ENCODE measurements at regions not wholly inside any gene's neighbourhood (a gene's known extent, or its start where the extent isn't known, plus 50 kb on each side); places are given as distances from the start of the nearest gene placed in this dataset.

DNA sequence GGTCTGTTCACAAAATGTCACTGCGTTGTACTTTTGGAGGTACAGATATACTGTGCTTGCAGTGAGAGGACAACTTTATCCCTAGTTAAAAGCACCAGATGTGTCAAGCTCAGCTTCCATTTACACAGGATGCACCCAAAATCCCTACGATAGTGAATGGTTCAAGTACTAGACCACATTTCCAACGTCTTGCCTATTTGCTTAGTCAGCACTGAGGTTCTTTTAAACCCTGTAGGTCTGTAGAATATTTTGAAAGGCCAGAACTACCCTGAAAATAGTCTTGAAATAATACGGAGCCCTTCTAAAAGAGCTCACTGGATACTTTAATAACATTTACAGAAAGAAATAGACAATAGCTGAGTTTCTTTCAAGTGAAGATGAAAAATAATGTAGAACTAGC is 466.1 kb downstream of the FUT8 start:
- H3K9ac ChIP-seq (ENCODE audit: low read length): no peak overlapping the region
- H3K4me3 ChIP-seq (ENCODE audit: low read length): no peak overlapping the region
- no peaks in the 10 kb centered on the region for H3K27me3 ChIP-seq (replicated peaks; ENCODE audit: control insufficient read depth, insufficient read depth, low read length)
- no peaks in the 10 kb centered on the region for H3K36me3 ChIP-seq (ENCODE audit: control insufficient read depth, insufficient read depth, low read length, severe bottlenecking)
- H3K4me1 ChIP-seq (ENCODE audit: control insufficient read depth, insufficient read depth, low read length): peaks cover 10% of the 10 kb centered on the region
- no peak for DNase-seq (ENCODE audit: low read depth)
- H3K9me3 ChIP-seq (ENCODE audit: control insufficient read depth, low read length): no peaks in the 10 kb centered on the region

DNA sequence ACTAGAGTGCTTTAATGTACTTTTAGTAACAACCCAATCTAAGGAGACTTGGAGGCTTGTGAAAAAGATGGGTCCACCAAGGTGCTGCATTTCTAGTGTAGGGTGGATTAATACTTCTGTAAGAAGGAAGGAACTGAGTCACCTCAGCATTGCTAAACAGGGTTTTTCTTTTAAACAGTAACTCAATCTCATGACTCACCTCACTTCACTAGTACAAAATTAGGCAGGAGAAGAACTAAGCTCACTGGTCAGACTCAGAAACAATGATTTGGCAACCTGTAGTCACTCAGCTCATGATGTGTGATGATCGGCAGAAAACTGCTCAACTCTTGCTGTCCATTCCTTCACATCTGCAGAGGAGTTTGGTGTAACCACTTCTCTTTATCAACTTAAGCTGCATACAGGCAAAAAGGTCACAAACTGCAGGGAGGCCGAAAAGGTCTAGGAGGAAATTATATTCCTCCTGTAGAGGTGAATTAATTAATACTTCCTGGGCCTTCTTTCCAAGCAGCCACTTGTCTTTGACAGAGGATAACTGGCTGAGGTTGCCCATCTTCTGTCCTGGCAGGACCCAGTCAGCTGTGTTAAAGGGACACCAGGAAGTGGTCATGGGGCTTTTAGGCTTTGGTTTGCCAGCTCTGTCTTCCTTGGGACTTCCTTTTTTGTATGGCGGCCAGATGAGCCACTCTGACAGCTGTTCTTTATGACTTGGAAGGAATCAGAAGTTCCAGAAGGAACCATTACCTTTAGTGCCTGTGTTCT is 466.9 kb downstream of the FUT8 start:
- H3K9ac ChIP-seq (ENCODE audit: low read length): no peak overlapping the region
- H3K4me1 ChIP-seq (ENCODE audit: control insufficient read depth, insufficient read depth, low read length): peaks cover 10% of the 10 kb centered on the region
- no peak overlapping the region for H3K4me3 ChIP-seq (ENCODE audit: low read length)
- no peaks in the 10 kb centered on the region for H3K36me3 ChIP-seq (ENCODE audit: control insufficient read depth, insufficient read depth, low read length, severe bottlenecking)
- H3K27me3 ChIP-seq (replicated peaks; ENCODE audit: control insufficient read depth, insufficient read depth, low read length): no peaks in the 10 kb centered on the region
- peak; percentile 15 for DNase-seq (ENCODE audit: low read depth)
- H3K9me3 ChIP-seq (ENCODE audit: control insufficient read depth, low read length): no peaks in the 10 kb centered on the region

DNA sequence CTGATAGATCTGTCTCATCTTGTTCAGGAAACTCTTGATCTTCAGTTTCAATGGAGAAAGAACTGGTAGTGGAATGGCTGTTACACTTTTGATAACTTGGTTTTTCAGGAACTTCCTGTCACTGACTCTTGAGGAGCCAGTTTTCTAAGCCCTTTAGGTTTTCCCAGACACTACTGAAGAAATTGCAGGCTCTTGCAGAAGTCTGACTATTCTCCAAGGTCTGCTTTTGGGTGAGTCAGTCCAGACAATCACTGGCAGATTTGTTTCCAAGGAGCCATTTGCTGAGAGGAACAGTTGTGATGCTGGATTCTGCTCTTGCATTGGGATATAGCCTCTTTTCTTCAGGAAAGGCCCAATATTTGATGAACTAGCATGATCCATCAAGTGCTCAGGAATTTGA is 468.0 kb downstream of the FUT8 start:
- Histone ChIP-seq H3K9me3 (ENCODE audit: control insufficient read depth, low read length) (no peaks in the 10 kb centered on the region), H3K36me3 (ENCODE audit: control insufficient read depth, insufficient read depth, low read length, severe bottlenecking) (no peaks in the 10 kb centered on the region), H3K27me3 (replicated peaks; ENCODE audit: control insufficient read depth, insufficient read depth, low read length) (no peaks in the 10 kb centered on the region), H3K4me1 (ENCODE audit: control insufficient read depth, insufficient read depth, low read length) (peaks cover 10% of the 10 kb centered on the region), H3K4me3 (ENCODE audit: low read length) (no peak overlapping the region), H3K9ac (ENCODE audit: low read length) (no peak overlapping the region)
- no peak for DNase-seq (ENCODE audit: low read depth)

DNA sequence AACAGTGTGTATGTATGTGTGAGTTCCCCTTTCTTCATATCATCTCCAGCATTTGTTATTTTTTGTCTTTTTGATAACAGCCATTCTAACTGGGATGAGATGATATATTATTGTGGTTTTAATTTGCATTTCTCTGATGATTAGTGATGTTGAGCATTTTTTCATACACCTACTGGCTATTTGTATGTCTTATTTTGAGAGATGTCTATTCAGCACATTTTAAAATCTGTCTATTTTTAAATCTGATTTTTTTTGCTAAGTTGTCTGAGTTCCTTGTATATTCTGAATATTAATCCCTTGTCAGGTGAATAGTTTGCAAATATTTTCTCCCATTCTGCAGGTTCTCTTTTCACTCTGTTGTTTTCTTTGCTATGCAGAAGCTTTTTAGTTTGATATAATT is 469.1 kb downstream of the FUT8 start:
- Histone ChIP-seq H3K36me3 (ENCODE audit: control insufficient read depth, insufficient read depth, low read length, severe bottlenecking) (no peaks in the 10 kb centered on the region), H3K4me1 (ENCODE audit: control insufficient read depth, insufficient read depth, low read length) (peaks cover 10% of the 10 kb centered on the region), H3K27me3 (replicated peaks; ENCODE audit: control insufficient read depth, insufficient read depth, low read length) (no peaks in the 10 kb centered on the region), H3K9me3 (ENCODE audit: control insufficient read depth, low read length) (no peaks in the 10 kb centered on the region), H3K9ac (ENCODE audit: low read length) (no peak overlapping the region), H3K4me3 (ENCODE audit: low read length) (no peak overlapping the region)
- DNase-seq (ENCODE audit: low read depth): no peak

DNA sequence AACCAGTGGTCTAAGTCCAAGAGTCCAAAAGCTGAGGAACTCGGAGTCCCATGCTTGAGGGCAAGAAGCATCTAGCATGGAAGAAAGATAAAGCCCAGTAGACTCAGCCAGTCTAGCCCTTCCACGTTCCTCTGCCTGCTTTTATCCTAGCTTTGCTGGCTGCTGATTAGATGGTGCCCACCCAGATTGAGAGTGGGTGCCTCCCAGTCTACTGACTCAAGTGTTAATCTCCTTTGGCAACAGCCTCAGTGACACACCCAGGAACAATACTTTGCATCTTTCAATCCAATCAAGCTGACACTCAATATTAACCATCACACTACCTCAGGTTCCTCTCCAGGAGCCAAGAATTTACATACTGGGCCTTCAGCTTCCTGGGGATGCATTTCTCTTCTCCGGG is 476.1 kb downstream of the FUT8 start:
- Histone ChIP-seq H3K9me3 (ENCODE audit: control insufficient read depth, low read length) (no peaks in the 10 kb centered on the region), H3K4me3 (ENCODE audit: low read length) (no peak overlapping the region), H3K36me3 (ENCODE audit: control insufficient read depth, insufficient read depth, low read length, severe bottlenecking) (no peaks in the 10 kb centered on the region), H3K4me1 (ENCODE audit: control insufficient read depth, insufficient read depth, low read length) (no peaks in the 10 kb centered on the region), H3K27me3 (replicated peaks; ENCODE audit: control insufficient read depth, insufficient read depth, low read length) (no peaks in the 10 kb centered on the region), H3K9ac (ENCODE audit: low read length) (no peak overlapping the region)
- no peak for DNase-seq (ENCODE audit: low read depth)

DNA sequence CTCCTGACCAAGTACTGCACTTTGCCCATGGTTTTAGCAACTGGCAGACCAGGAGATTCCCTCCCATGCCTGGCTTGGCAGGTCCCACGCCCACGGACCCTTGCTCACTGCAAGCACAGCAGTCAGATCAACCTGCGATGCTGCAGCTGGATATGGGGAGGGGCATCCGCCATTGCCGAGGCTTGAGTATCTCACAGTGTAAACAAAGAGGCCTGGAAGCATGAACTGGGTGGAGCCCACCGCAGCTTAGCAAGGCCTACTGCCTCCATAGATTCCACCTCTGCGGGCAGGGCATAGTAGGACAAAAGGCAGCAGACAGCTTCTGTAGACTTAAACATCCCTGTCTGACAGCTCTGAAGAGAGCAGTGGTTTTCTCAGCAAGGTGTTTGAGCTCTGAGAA is 479.8 kb downstream of the FUT8 start:
- H3K4me1 ChIP-seq (ENCODE audit: control insufficient read depth, insufficient read depth, low read length): no peaks in the 10 kb centered on the region
- no peaks in the 10 kb centered on the region for H3K27me3 ChIP-seq (replicated peaks; ENCODE audit: control insufficient read depth, insufficient read depth, low read length)
- H3K4me3 ChIP-seq (ENCODE audit: low read length): no peak overlapping the region
- no peaks in the 10 kb centered on the region for H3K36me3 ChIP-seq (ENCODE audit: control insufficient read depth, insufficient read depth, low read length, severe bottlenecking)
- H3K9ac ChIP-seq (ENCODE audit: low read length): no peak overlapping the region
- no peak for DNase-seq (ENCODE audit: low read depth)
- no peaks in the 10 kb centered on the region for H3K9me3 ChIP-seq (ENCODE audit: control insufficient read depth, low read length)

DNA sequence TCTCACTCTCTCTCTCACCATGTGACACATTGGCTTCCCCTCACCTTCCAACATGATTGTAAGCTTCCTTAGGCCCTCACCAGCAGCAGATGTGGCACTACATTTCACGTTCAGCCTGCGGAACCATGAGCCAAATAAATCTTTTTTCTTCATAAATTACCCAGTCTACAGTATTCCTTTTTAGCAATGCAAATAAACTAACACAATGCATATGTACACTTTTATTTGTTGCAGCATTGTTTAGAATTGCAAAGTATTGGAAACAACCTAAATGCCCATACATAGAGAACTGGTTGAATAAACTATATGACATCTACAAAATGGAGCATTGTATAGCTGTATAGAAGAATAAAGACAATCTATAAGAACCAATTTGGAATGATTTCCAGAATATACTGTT is 487.6 kb downstream of the FUT8 start:
- H3K27me3 ChIP-seq (replicated peaks; ENCODE audit: control insufficient read depth, insufficient read depth, low read length): no peaks in the 10 kb centered on the region
- no peaks in the 10 kb centered on the region for H3K36me3 ChIP-seq (ENCODE audit: control insufficient read depth, insufficient read depth, low read length, severe bottlenecking)
- H3K9ac ChIP-seq (ENCODE audit: low read length): no peak overlapping the region
- no peaks in the 10 kb centered on the region for H3K4me1 ChIP-seq (ENCODE audit: control insufficient read depth, insufficient read depth, low read length)
- H3K9me3 ChIP-seq (ENCODE audit: control insufficient read depth, low read length): peaks cover 9% of the 10 kb centered on the region
- no peak for DNase-seq (ENCODE audit: low read depth)
- no peak overlapping the region for H3K4me3 ChIP-seq (ENCODE audit: low read length)

DNA sequence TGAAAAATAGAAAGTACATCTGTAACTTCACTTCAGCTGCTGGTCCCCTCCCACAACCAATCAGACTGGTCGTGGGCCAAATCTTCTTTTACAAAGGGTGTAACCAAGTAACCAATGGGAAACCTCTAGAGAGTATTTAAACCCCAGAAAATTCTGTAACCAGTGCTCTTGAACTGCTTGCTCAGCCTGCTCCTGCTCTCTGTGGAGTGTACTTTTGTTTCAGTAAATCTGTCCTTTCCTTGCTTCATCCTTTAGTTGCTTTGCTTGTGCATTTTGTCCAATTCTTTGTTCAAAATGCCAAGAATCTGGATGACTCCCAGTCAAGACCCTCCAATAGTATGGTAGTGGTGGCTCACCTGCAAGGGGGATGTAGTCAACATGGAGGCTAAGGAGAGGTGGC is 489.1 kb downstream of the FUT8 start:
- no peak for DNase-seq (ENCODE audit: low read depth)
- no peaks in the 10 kb centered on the region for H3K36me3 ChIP-seq (ENCODE audit: control insufficient read depth, insufficient read depth, low read length, severe bottlenecking)
- peaks cover 9% of the 10 kb centered on the region for H3K9me3 ChIP-seq (ENCODE audit: control insufficient read depth, low read length)
- H3K27me3 ChIP-seq (replicated peaks; ENCODE audit: control insufficient read depth, insufficient read depth, low read length): peaks cover 4% of the 10 kb centered on the region
- H3K4me1 ChIP-seq (ENCODE audit: control insufficient read depth, insufficient read depth, low read length): no peaks in the 10 kb centered on the region
- no peak overlapping the region for H3K4me3 ChIP-seq (ENCODE audit: low read length)
- H3K9ac ChIP-seq (ENCODE audit: low read length): no peak overlapping the region

DNA sequence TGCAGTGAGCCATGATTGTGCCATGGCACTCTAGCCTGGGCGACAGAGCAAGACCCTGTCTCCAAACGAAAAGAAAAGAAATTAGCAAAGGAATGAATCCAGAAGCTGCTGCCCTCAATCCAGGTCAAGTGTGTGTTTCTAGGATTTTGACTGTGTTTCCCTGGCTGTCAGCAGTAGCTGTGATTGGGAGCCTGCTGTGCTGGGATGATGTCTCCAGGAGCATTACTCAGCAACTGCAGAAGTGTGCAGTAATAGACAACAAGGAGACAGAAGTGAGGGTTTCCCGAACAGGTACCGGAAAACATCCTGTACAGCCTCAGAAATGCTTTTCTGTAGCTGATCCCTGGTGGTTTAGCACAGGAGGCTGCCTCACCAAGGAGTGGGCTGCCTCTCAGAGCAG is 492.5 kb downstream of the FUT8 start:
- Histone ChIP-seq H3K4me3 (ENCODE audit: low read length) (no peak overlapping the region), H3K27me3 (replicated peaks; ENCODE audit: control insufficient read depth, insufficient read depth, low read length) (peaks cover 4% of the 10 kb centered on the region), H3K36me3 (ENCODE audit: control insufficient read depth, insufficient read depth, low read length, severe bottlenecking) (no peaks in the 10 kb centered on the region), H3K4me1 (ENCODE audit: control insufficient read depth, insufficient read depth, low read length) (no peaks in the 10 kb centered on the region), H3K9me3 (ENCODE audit: control insufficient read depth, low read length) (peaks cover 9% of the 10 kb centered on the region), H3K9ac (ENCODE audit: low read length) (no peak overlapping the region)
- no peak for DNase-seq (ENCODE audit: low read depth)

DNA sequence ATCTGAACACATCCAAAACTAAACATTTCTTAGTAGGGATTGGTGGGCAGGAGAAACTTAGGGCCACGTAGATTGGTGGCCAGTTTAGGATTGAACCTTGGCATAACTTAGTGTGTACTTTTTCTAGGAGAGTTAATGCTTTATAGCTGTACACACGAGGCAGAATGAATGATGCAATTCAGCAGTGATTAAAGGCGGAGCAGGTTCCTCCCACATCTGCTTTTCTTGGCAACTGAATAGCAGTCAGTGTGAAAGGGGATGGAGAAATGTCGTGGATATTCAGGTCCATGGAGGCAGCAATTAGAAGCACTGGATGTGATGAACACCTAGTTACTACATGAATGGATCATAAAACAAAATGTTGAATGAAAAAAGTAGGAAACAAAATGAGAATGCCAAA is 493.8 kb downstream of the FUT8 start:
- Histone ChIP-seq H3K9ac (ENCODE audit: low read length) (no peak overlapping the region), H3K9me3 (ENCODE audit: control insufficient read depth, low read length) (peaks cover 5% of the 10 kb centered on the region), H3K4me3 (ENCODE audit: low read length) (no peak overlapping the region), H3K36me3 (ENCODE audit: control insufficient read depth, insufficient read depth, low read length, severe bottlenecking) (no peaks in the 10 kb centered on the region), H3K27me3 (replicated peaks; ENCODE audit: control insufficient read depth, insufficient read depth, low read length) (peaks cover 4% of the 10 kb centered on the region), H3K4me1 (ENCODE audit: control insufficient read depth, insufficient read depth, low read length) (no peaks in the 10 kb centered on the region)
- DNase-seq (ENCODE audit: low read depth): no peak

DNA sequence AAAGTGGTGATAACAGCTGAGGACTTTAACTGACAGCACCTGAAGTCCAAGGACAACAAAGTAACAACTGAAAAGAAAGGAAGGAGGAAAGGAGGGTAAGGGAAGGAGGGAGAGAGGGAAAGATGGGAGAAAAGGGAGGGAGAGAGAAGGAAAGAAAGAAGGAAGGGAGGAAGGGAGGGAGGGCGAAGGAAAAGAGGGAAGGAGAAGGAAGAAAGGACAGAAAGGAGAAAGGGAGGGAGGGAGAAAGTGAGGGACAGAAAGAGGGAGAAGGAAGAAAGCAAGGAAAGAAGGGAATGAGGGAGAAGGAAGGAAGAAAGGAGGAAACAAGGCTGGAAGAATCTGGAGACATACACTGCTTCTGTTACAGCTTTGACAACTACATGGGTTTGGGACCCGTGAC is 494.4 kb downstream of the FUT8 start:
- no peak overlapping the region for H3K4me3 ChIP-seq (ENCODE audit: low read length)
- H3K9me3 ChIP-seq (ENCODE audit: control insufficient read depth, low read length): no peaks in the 10 kb centered on the region
- H3K36me3 ChIP-seq (ENCODE audit: control insufficient read depth, insufficient read depth, low read length, severe bottlenecking): no peaks in the 10 kb centered on the region
- H3K9ac ChIP-seq (ENCODE audit: low read length): no peak overlapping the region
- no peak for DNase-seq (ENCODE audit: low read depth)
- peaks cover 8% of the 10 kb centered on the region for H3K27me3 ChIP-seq (replicated peaks; ENCODE audit: control insufficient read depth, insufficient read depth, low read length)
- H3K4me1 ChIP-seq (ENCODE audit: control insufficient read depth, insufficient read depth, low read length): no peaks in the 10 kb centered on the region

Data from adipocyte (in vitro differentiated cells).